H9 (cell line): ENCODE measurements at regions not wholly inside any gene's neighbourhood (a gene's known extent, or its start where the extent isn't known, plus 50 kb on each side); places are given as distances from the start of the nearest gene placed in this dataset.

Source experiments
- DNase-seq: peaks from one replicate; pipeline ENCODE4 v3.0.0-alpha.2; 2017
- H2AFZ ChIP-seq: one replicate; pipeline ENCODE4 v1.6.1; 2013; ENCODE audit warnings: mild to moderate bottlenecking, low read length, control low read depth, moderate library complexity
- H2AK5ac ChIP-seq: 2 replicates; pipeline ENCODE4 v1.6.1; 2013; ENCODE audit warnings: low read length, control low read depth, mixed read lengths; ENCODE audit not compliant: insufficient read length
- H2BK120ac ChIP-seq: one replicate; pipeline ENCODE4 v1.6.1; 2013; ENCODE audit warnings: low read depth, mild to moderate bottlenecking, low read length, control low read depth, inconsistent platforms; ENCODE audit not compliant: poor library complexity, severe bottlenecking
- H2BK12ac ChIP-seq: 2 replicates; pipeline ENCODE4 v1.6.1; 2013; ENCODE audit warnings: low read length, control low read depth, mixed read lengths, low read depth; ENCODE audit not compliant: insufficient read length
- H2BK15ac ChIP-seq: 2 replicates; pipeline ENCODE4 v1.6.1; 2013; ENCODE audit warnings: low read depth, low read length, control low read depth
- H2BK20ac ChIP-seq: one replicate; pipeline ENCODE4 v1.6.1; 2013; ENCODE audit warnings: low read depth, mild to moderate bottlenecking, low read length, control low read depth, inconsistent platforms; ENCODE audit not compliant: poor library complexity, severe bottlenecking
- H2BK5ac ChIP-seq: 2 replicates; pipeline ENCODE4 v1.6.1; 2013; ENCODE audit warnings: low read length, control low read depth, mixed read lengths; ENCODE audit not compliant: insufficient read length
- H3K14ac ChIP-seq: 2 replicates; pipeline ENCODE4 v1.6.1; 2013; ENCODE audit warnings: low read length, control low read depth; ENCODE audit not compliant: insufficient read depth
- H3K18ac ChIP-seq: 2 replicates; pipeline ENCODE4 v1.6.1; 2013; ENCODE audit warnings: low read depth, mild to moderate bottlenecking, mixed read lengths, low read length, control low read depth; ENCODE audit not compliant: insufficient read length
- H3K23ac ChIP-seq: 2 replicates; pipeline ENCODE4 v1.6.1; 2013; ENCODE audit warnings: low read length, control low read depth, mixed read lengths, low read depth; ENCODE audit not compliant: insufficient read length
- H3K23me2 ChIP-seq: 2 replicates; pipeline ENCODE4 v1.6.1; 2013; ENCODE audit warnings: low read depth, mild to moderate bottlenecking, mixed read lengths, low read length, control low read depth; ENCODE audit not compliant: insufficient read length, poor library complexity, severe bottlenecking
- H3K27ac ChIP-seq: 2 replicates; pipeline ENCODE4 v1.5.1; 2013; ENCODE audit warnings: low read length, control low read depth, mixed read lengths, low read depth; ENCODE audit not compliant: insufficient read length
- H3K27me3 ChIP-seq: 2 replicates; pipeline ENCODE4 v1.6.1; 2013; ENCODE audit warnings: low read length, control low read depth, inconsistent platforms; ENCODE audit not compliant: insufficient read depth
- H3K4ac ChIP-seq: 2 replicates; pipeline ENCODE4 v1.6.1; 2013; ENCODE audit warnings: low read depth, mild to moderate bottlenecking, control low read depth, inconsistent platforms, low read length, moderate library complexity
- H3K4me1 ChIP-seq: 2 replicates; pipeline ENCODE4 v1.6.1; 2013; ENCODE audit warnings: low read length, control low read depth, inconsistent platforms; ENCODE audit not compliant: insufficient read depth
- H3K4me2 ChIP-seq: 2 replicates; pipeline ENCODE4 v1.6.1; 2013; ENCODE audit warnings: low read length, control low read depth, mixed read lengths; ENCODE audit not compliant: insufficient read length, insufficient read depth
- H3K56ac ChIP-seq: 2 replicates; pipeline ENCODE4 v1.6.1; 2013; ENCODE audit warnings: low read depth, mild to moderate bottlenecking, mixed read lengths, low read length, control low read depth; ENCODE audit not compliant: insufficient read length
- H3K79me1 ChIP-seq: 2 replicates; pipeline ENCODE4 v1.6.1; 2013; ENCODE audit warnings: low read depth, mild to moderate bottlenecking, moderate library complexity, low read length, control low read depth, inconsistent platforms; ENCODE audit not compliant: insufficient read depth, poor library complexity, severe bottlenecking
- H3K79me2 ChIP-seq: 2 replicates; pipeline ENCODE4 v1.6.1; 2013; ENCODE audit warnings: low read length, control low read depth, inconsistent platforms; ENCODE audit not compliant: insufficient read depth
- H3K9ac ChIP-seq: 2 replicates; pipeline ENCODE4 v1.6.1; 2013; ENCODE audit warnings: low read length, control low read depth, mixed read lengths; ENCODE audit not compliant: insufficient read length; ENCODE audit errors: extremely low read depth
- H3K9me3 ChIP-seq: one replicate; pipeline ENCODE4 v1.6.1; 2013; ENCODE audit warnings: low read depth, low read length, inconsistent platforms; ENCODE audit not compliant: control insufficient read depth
- H3T11ph ChIP-seq: one replicate; pipeline ENCODE4 v1.6.1; 2013; ENCODE audit warnings: mild to moderate bottlenecking, low read length, control low read depth, inconsistent platforms
- H4K20me1 ChIP-seq: one replicate; pipeline ENCODE4 v1.6.1; 2013; ENCODE audit not compliant: control insufficient read depth, insufficient read length, insufficient read depth
- H4K5ac ChIP-seq: 2 replicates; pipeline ENCODE4 v1.6.1; 2013; ENCODE audit warnings: low read depth, mild to moderate bottlenecking, mixed read lengths, low read length, control low read depth; ENCODE audit not compliant: insufficient read length
- H4K8ac ChIP-seq: replicated peaks from 2 replicates; pipeline ENCODE4 v1.6.1; 2013; ENCODE audit warnings: low read length, control low read depth, mixed read lengths, low read depth; ENCODE audit not compliant: insufficient read length
- H4K91ac ChIP-seq: 2 replicates; pipeline ENCODE4 v1.6.1; 2013; ENCODE audit warnings: low read depth, mild to moderate bottlenecking, moderate library complexity, mixed read lengths, low read length, control low read depth; ENCODE audit not compliant: insufficient read length
- H3K27ac Mint-ChIP-seq, 3 experiments: 2 replicates in 2 of 3; 3 replicates in 1 of 3; pipeline ENCODE4 v1.8.0; 2020 to 2021; ENCODE audit warnings: mixed read lengths in 3 of 3, mild to moderate bottlenecking in 1 of 3, moderate library complexity in 1 of 3
- H3K27me3 Mint-ChIP-seq: 2 replicates; pipeline ENCODE4 v1.8.0; 2021; ENCODE audit warnings: low read depth, mild to moderate bottlenecking, moderate library complexity, mixed read lengths
- H3K36me3 Mint-ChIP-seq, 3 experiments: 2 replicates in 2 of 3; 3 replicates in 1 of 3; pipeline ENCODE4 v1.8.0; 2020 to 2021; ENCODE audit warnings: low read depth in 3 of 3, mixed read lengths in 3 of 3; ENCODE audit not compliant: insufficient read depth in 1 of 3
- H3K4me1 Mint-ChIP-seq, 2 experiments: 2 replicates each; pipeline ENCODE4 v1.8.0; 2020; ENCODE audit warnings: mixed read lengths in 2 of 2
- H3K4me3 Mint-ChIP-seq, 2 experiments: 2 replicates in 1 of 2; 3 replicates in 1 of 2; pipeline ENCODE4 v1.8.0; 2020 to 2021; ENCODE audit warnings: mild to moderate bottlenecking in 2 of 2, mixed read lengths in 2 of 2, moderate library complexity in 1 of 2
- H3K9me3 Mint-ChIP-seq, 2 experiments: 2 replicates in 1 of 2; 3 replicates in 1 of 2; pipeline ENCODE4 v1.8.0; 2020; ENCODE audit warnings: mild to moderate bottlenecking in 2 of 2, mixed read lengths in 2 of 2, moderate library complexity in 1 of 2
- WGBS: extraction: QIAGEN DNeasy Blood & Tissue Kit; methylation state at CpG from one replicate; pipeline ENCODE4 v1.1.7; 2013; ENCODE audit warnings: missing lambda C conversion rate, low lambda C conversion rate, mixed read lengths; ENCODE audit not compliant: insufficient read length; ENCODE audit errors: extremely low coverage; 5-methylcytosine and 5-hydroxymethylcytosine counted together
- TF ChIP-seq, protein P1 (sequence below): fragments of 200-600 bp; sonication (generic); conservative IDR thresholded peaks from 3 replicates; pipeline ENCODE4 v1.8.0; 2021; ENCODE audit warnings: antibody characterized with exemption, mild to moderate bottlenecking

DNA sequence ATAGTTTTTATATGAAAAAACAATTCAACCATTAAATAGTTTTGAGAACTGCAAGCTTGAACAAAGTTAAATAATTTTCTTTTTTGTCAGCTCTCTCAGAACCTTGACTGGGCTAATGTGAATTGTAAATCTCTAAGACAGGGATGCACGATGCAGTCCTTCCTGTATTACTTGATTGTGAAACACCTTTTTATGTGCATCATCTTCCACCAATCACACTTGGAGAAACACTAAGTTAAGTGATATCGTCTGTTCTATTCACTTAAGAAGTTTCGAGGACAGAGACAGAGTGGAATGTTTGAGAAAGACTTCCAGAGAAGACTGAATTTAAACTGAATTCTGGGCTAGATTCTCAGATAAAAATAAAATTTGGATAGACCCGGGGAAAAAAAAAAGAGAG lies 238.2 kb downstream of the MREG start:
- no peak overlapping the region for H3T11ph ChIP-seq
- H4K91ac ChIP-seq, result no peak overlapping the region
- H3K23ac ChIP-seq, result no peak overlapping the region
- H3K4me2 ChIP-seq, result no peak overlapping the region
- H3K4me3 Mint-ChIP-seq, result no peak overlapping the region
- H3K36me3 Mint-ChIP-seq, result no peaks in the 10 kb centered on the region
- H3K79me2 ChIP-seq, result no peaks in the 10 kb centered on the region
- H3K56ac ChIP-seq, result no peak overlapping the region
- TF ChIP-seq, protein P1, sequence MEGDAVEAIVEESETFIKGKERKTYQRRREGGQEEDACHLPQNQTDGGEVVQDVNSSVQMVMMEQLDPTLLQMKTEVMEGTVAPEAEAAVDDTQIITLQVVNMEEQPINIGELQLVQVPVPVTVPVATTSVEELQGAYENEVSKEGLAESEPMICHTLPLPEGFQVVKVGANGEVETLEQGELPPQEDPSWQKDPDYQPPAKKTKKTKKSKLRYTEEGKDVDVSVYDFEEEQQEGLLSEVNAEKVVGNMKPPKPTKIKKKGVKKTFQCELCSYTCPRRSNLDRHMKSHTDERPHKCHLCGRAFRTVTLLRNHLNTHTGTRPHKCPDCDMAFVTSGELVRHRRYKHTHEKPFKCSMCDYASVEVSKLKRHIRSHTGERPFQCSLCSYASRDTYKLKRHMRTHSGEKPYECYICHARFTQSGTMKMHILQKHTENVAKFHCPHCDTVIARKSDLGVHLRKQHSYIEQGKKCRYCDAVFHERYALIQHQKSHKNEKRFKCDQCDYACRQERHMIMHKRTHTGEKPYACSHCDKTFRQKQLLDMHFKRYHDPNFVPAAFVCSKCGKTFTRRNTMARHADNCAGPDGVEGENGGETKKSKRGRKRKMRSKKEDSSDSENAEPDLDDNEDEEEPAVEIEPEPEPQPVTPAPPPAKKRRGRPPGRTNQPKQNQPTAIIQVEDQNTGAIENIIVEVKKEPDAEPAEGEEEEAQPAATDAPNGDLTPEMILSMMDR, result no peak
- no peak overlapping the region for H2BK120ac ChIP-seq
- WGBS, result no CpG with 5 or more reads among the region's 4 CpGs
- H3K27ac ChIP-seq, result no peak overlapping the region
- H3K9me3 Mint-ChIP-seq, result no peaks in the 10 kb centered on the region
- no peak overlapping the region for H2BK15ac ChIP-seq
- H3K14ac ChIP-seq, result no peak overlapping the region
- no peak overlapping the region for H3K18ac ChIP-seq
- H3K4ac ChIP-seq, result no peak overlapping the region
- no peak overlapping the region for H2BK20ac ChIP-seq
- no peak overlapping the region for H2AFZ ChIP-seq
- H3K27me3 ChIP-seq, result no peaks in the 10 kb centered on the region
- H2BK12ac ChIP-seq, result no peak overlapping the region
- no peak overlapping the region for H4K5ac ChIP-seq
- H3K79me1 ChIP-seq, result no peaks in the 10 kb centered on the region
- no peaks in the 10 kb centered on the region for H4K20me1 ChIP-seq
- 0 out of 2 replicates have a peak, but pooled peaks cover 1% of the 10 kb centered on the region for H3K27me3 Mint-ChIP-seq
- no peak for DNase-seq
- H2BK5ac ChIP-seq, result no peak overlapping the region
- no peaks in the 10 kb centered on the region for H3K4me1 ChIP-seq
- no peak overlapping the region for H3K27ac Mint-ChIP-seq
- H2AK5ac ChIP-seq, result no peak overlapping the region
- no peak overlapping the region for H4K8ac ChIP-seq
- no peaks in the 10 kb centered on the region for H3K9me3 ChIP-seq
- H3K4me1 Mint-ChIP-seq, result peaks cover 21 to 26% of the 10 kb centered on the region in 2 experiments
- no peaks in the 10 kb centered on the region for H3K23me2 ChIP-seq
- no peak overlapping the region for H3K9ac ChIP-seq
